GM12873 (cell line): ENCODE measurements at regions not wholly inside any gene's neighbourhood (a gene's known extent, or its start where the extent isn't known, plus 50 kb on each side); places are given as distances from the start of the nearest gene placed in this dataset.

ENCODE experiments used
- CTCF ChIP-seq: IDR thresholded peaks from 2 replicates; pipeline ENCODE4 v1.5.1; 2012; ENCODE audit warnings: low read depth, mild to moderate bottlenecking, moderate library complexity, low read length, control low read depth; ENCODE audit not compliant: insufficient read depth; ENCODE audit errors: missing control alignments

- TF ChIP-seq CTCF = no peak
Observed at GRCh38 chr6:88474720-88475119, 308.6 kb upstream of the CNR1 start.

- no peak for TF ChIP-seq CTCF
Observed at GRCh38 chr6:88473589-88473988, 307.4 kb upstream of the CNR1 start.

GRCh38 chr6:88472851-88473525 lies 306.8 kb upstream of the CNR1 start:
- no peak for TF ChIP-seq CTCF

GRCh38 chr6:88459643-88460042 lies 293.5 kb upstream of the CNR1 start:
- TF ChIP-seq CTCF = no peak

GRCh38 chr6:88459189-88459588 lies 293.0 kb upstream of the CNR1 start:
- TF ChIP-seq CTCF = no peak

- TF ChIP-seq CTCF = no peak
Observed at GRCh38 chr6:88458662-88459061, 292.5 kb upstream of the CNR1 start.

GRCh38 chr6:88456221-88456859 lies 290.2 kb upstream of the CNR1 start:
- TF ChIP-seq CTCF = no peak
